H1 (cell line): ENCODE measurements at regions not wholly inside any gene's neighbourhood (a gene's known extent, or its start where the extent isn't known, plus 50 kb on each side); places are given as distances from the start of the nearest gene placed in this dataset.

Experiments used
- CEBPB ChIP-seq: IDR thresholded peaks from 2 replicates; pipeline ENCODE4 v1.6.1; 2012; ENCODE audit warnings: low read depth, low read length
- POLR2A ChIP-seq, 2 experiments: IDR thresholded peaks; 1 replicate in 1 of 2; 2 replicates in 1 of 2; pipeline ENCODE4 v1.6.1; 2011; ENCODE audit warnings: low read depth in 2 of 2, low read length in 2 of 2, mild to moderate bottlenecking in 2 of 2; ENCODE audit errors: control extremely low read depth in 1 of 2
- RAD21 ChIP-seq, 2 experiments: IDR thresholded peaks in 1 of 2; conservative IDR thresholded peaks in 1 of 2; 2 replicates each; pipeline ENCODE4 v1.6.1; 2011; ENCODE audit warnings: low read depth in 2 of 2, low read length in 2 of 2, improper control_type of control experiment in 1 of 2, inconsistent platforms in 1 of 2, mild to moderate bottlenecking in 1 of 2, moderate library complexity in 1 of 2
- TEAD4 ChIP-seq: IDR thresholded peaks from 2 replicates; pipeline ENCODE4 v1.6.1; 2012; ENCODE audit warnings: low read depth, low read length, inconsistent platforms, mixed read lengths
- YY1 ChIP-seq: IDR thresholded peaks from 2 replicates; pipeline ENCODE4 v1.6.1; 2011; ENCODE audit warnings: low read depth, mild to moderate bottlenecking, low read length
- TF ChIP-seq, protein P1 (sequence below), 3 experiments: IDR thresholded peaks; 1 replicate in 2 of 3; 2 replicates in 1 of 3; pipeline versions ENCODE4 v1.5.1 to v1.6.1; 2011; ENCODE audit warnings: low read length in 3 of 3, mild to moderate bottlenecking in 3 of 3, inconsistent platforms in 2 of 3, low read depth in 1 of 3, moderate library complexity in 1 of 3; ENCODE audit not compliant: insufficient read depth in 1 of 3; ENCODE audit errors: control extremely low read depth in 1 of 3

DNA sequence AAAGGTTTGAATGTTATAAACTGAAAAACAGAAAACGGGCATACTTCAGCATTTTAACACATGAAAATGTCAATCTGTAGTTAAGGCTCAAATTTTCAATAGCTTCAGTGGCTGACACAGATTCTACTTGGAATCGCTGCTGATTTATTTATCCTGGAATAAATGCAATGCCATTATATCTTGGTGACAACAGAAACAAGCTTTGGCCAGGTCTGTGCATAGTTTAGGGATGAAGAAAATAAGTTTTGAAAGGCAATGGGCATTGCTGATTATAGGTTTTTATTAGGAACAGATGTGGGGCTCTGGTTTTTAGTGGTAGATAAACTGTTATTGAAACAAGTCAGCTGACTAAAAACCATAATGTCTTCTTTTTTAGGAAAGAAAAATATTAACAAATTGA is 96.8 kb upstream of the SOX4 start:
- TF ChIP-seq TEAD4 (no peak), CEBPB (no peak), RAD21 (IDR thresholded peaks at IDR 0.05 in 1 of 2, conservative IDR thresholded peaks at IDR 0.05 in 1 of 2; ENCODE audit: low read depth in 2 of 2, low read length in 2 of 2) (no peak), YY1 (no peak), POLR2A (IDR thresholded peaks at IDR 0.05; ENCODE audit: control extremely low read depth in 1 of 2, low read depth in 2 of 2, low read length in 2 of 2) (no peak)
- TF ChIP-seq, protein P1, sequence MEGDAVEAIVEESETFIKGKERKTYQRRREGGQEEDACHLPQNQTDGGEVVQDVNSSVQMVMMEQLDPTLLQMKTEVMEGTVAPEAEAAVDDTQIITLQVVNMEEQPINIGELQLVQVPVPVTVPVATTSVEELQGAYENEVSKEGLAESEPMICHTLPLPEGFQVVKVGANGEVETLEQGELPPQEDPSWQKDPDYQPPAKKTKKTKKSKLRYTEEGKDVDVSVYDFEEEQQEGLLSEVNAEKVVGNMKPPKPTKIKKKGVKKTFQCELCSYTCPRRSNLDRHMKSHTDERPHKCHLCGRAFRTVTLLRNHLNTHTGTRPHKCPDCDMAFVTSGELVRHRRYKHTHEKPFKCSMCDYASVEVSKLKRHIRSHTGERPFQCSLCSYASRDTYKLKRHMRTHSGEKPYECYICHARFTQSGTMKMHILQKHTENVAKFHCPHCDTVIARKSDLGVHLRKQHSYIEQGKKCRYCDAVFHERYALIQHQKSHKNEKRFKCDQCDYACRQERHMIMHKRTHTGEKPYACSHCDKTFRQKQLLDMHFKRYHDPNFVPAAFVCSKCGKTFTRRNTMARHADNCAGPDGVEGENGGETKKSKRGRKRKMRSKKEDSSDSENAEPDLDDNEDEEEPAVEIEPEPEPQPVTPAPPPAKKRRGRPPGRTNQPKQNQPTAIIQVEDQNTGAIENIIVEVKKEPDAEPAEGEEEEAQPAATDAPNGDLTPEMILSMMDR (IDR thresholded peaks at IDR 0.05; ENCODE audit: control extremely low read depth in 1 of 3, insufficient read depth in 1 of 3, low read depth in 1 of 3, low read length in 3 of 3): no peak
